ENCODE measurements at regions not wholly inside any gene's neighbourhood (a gene's known extent, or its start where the extent isn't known, plus 50 kb on each side); places are given as distances from the start of the nearest gene placed in this dataset.
A peak's percentile ranks its signal among the peaks of the same experiment; 100 is the strongest.
"Not testable (repeated sequence)": the region's sequence is repeated elsewhere in the genome, so short reads cannot be mapped to it uniquely, and the experiment has no call there.

DNA sequence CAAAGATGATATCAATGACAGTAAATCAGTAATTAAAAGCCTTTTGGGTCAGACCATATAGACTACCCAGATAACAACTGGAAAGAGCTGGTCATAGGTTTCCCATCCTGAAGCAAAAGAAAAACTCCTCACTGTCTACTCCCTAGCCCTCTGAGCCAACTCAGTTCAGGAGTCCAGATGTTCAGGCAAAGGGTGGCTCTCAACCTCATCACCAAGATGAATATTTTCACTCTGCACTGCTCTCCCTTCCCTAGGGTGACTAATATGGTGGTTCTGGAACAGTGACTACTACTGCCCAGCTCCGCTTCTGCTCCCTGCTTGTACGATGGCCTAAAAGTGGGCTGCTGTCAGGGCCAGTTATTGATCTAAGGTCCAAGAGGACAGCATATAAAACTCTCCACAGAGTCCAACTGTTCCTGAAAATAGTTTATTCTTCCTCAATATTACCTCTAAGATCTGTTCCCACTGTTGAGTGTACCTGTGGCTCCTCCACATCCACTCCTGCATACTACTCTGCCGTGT, 263.4 kb upstream of the SLC30A5 start:
- DNase-seq, result no peak

DNA sequence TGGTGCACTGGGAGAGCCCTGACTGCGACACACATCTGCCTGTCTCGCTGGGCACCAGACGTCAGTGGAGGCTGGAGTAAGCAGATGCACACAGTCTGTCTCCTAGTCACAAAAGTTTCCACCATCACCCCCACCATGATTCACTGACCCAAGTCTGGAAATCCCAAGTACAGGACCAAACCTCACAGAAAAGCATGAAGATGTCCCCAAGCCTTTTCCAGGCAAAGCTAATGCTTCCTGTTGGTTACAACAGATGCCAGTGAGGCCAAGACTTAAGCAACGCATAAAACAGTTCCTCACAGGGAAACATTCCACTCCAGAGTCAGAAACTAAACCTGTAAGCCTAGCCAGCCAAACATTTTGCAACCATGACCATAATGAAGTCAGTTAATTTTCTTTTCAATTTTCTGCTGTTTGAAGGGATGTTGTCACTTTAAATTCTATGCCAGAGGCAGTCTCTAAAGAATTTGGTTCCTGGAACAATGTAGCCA, 259.3 kb upstream of the SLC30A5 start:
- no peak for DNase-seq

DNA sequence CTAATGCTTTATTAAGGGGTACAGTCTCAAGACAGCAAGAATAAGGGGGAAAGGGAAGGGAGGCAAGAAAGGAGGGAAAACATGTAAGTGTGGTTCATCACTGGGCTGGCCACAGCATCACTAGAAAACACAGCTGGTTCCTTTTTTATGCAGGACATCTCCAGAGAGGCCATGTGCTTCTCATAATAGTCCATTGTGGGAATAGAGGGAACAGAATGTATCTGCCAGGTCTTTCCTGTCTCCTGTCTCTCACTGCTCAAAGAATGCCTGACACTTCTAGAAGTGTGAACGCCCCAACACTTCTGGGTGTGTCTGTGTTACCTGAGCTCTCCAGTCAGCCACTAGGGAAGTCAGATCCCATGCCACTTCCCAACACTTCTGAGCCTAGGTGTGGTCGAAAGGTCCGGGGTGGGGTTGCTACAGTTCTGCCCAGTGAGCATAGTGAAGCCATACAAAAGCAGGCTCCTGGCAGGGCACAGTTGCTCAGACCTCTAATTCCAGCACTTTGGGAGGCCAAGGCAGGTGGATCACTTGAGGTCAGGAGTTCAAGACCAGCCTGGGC, 255.6 kb upstream of the SLC30A5 start:
- DNase-seq, result no peak

DNA sequence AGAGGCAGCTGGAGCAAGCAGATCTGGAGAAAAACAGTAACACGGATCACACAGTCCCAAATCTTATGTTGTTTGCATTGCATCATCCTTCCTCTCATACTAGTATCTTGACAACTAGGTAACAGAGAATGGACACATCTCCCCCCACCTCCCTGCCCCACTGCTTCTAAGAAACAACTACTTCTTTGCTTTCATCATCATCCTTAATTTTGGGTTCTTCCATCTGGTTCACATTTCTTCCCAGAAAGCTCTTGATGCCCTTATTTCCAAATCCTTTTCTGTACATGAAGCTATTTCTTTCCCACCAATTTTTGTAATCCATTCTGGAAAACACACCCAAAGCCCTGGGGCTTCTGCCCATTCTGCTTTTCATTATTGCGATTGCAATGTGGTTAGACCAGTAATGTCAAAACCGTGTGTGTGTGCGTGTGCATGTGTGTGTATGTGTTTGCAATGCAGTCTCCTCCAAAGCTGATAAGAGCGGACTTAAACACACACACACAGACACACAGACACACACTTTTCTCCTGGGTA, 254.7 kb upstream of the SLC30A5 start:
- no peak for DNase-seq

DNA sequence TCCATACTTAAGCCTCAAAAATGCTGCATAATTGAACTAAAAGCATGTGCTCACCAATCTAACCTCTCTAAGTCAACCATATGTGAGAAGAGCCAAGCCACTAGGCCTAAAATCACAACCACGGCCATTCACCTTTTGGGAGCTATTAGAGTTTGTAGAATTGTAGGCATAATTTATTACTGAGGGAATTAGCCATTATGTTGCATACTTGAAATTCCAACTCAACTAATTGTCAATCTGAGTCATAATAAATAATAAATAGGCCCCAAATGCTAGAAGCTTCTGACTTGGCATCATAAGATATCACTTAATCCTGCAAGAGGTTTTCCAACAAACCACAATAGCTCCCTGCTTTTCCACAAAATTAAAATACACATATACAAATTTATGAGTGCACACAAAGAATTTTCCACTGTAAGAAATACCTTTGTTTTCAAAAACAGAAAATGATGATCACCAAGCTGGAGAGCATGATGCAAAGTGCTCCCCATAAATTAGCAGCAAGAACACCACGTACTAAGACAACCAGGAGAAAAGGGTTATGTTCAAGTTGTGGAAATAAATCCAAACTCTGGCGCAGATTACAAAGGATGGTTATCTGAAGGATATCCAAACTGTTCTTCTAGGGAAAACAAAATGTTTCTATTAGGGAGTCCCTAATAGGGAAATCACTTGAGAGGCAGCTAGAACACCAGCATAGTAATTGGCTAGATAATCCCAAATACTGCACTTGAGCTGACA, 250.0 kb upstream of the SLC30A5 start:
- no peak for DNase-seq

DNA sequence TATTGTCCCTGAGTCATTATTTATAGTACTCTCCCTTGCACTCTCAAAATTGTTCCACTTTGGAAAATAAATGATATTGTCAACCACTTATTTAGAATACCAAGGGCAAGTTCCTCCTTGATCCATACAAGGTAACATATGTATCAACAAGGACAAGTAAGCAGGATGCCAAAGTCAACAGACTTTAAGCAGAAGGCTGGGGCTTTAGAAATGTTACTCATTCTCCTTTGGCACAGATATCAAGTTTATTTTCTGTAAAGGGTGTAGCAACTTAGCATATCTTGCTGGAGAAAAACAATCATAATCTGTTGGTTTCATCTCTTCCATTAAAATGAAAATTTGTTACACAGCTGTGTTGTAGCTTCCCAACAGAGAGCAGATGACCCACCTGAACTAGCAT, 248.7 kb upstream of the SLC30A5 start:
- DNase-seq, result no peak

DNA sequence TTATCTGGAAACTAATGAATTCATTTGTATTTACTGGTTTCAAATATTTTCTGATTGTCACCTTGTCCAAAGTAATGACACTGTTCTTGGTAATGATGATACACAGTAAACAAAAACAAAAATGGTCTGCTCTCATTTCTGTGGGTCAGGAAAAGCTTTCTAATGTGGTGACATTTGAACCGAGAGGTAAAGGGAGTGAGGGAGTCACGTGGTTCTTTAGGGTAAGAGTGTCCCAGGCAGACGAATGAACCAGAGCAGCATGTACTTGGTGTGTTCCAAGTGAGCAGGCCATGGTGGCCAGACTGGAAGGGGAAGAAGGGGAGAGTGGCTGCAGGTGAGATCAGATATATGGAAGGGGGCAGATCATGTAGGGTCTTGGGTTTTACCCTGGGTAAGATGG, 247.0 kb upstream of the SLC30A5 start:
- no peak for DNase-seq

DNA sequence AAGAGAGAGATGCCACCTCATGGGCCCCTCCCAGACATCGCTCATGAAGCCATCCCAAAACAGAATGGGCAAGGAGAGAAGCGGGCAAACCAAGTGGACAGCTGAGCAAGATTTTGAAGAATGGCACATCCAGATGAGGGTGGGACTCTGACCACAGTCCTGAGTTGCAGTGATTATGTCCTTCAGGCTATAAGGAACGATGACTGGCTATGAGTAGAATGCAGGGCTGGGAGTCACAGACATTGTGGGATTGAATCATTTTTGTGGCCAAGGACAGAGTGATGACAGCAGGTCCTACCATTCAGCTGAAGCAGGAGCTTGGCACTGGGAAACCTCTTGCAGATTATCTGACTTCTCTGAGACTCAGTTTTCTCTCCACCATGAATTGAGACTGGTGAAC, 245.7 kb upstream of the SLC30A5 start:
- no peak for DNase-seq

DNA sequence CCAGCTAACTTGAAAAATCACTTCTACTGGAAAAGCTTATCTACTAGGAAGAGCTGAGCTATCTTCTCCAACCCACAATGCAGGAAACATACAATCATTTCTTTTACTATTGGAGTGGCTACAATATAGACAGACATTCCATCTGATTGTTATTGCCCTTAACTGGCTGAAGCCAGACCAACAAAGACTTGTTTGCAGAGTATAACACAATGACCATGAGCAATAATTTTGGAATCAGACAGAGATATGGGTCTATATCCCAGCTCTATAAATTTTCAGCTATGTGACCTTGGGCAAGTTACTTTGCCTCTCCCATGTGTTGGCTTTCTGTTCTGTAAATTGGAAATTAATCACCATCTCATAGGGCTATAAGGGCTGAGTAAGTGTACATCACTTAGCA, 244.7 kb upstream of the SLC30A5 start:
- no peak for DNase-seq

DNA sequence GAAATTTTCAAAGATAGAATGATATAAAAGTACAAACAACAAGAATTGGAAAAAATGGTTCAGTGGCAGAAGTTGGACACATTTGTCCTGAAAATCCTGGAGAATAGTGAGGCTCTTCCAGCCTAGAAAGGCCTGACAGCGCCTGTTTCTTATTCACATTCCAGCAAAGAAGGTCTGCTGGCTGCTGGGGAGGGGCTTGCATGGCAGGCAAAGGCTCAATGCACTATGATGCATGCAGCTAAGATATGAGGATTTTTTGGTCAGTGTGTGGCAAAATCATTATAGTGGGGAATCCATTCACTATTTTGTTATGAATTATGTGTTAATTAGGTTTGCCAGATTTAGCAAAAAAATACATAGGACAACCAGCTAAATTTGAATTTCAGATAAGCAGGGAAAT, 243.9 kb upstream of the SLC30A5 start:
- no peak for DNase-seq

DNA sequence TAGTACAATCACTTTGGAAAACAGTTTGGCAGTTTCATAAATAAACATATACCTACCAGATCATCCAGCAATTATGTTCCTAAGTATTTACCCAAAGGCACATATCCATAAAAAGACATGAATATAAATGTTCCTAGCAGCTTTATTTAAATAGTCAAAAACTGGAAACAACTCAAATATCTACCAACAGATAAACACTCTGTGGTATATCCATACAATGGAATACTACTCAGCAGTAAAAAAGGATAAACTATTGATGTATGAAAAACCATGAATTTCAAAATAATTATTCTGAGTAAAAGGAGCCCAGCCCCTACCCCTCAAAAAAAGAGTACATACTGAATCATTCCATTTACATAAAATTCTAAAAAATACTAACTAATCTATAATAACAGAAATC, 232.7 kb upstream of the SLC30A5 start:
- no peak for DNase-seq

DNA sequence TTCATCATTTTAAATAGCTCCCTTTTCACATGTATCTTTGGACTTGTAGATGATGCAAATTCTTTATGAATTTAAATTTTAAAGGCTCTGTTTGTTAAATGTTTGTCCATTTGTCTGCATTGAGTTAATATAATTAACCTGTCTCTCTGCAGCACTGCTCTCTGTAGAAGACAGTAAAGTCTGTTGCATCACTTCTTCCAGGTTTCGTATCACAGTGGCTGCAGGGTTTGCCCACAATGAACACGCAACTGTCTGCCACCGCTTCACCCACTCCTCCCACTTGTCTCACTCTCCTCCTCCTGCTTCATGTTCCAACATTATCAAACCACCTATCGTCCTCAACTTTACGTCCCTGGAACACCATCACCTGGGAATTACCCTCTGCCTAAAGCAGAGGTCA, 231.3 kb upstream of the SLC30A5 start:
- DNase-seq, result no peak

DNA sequence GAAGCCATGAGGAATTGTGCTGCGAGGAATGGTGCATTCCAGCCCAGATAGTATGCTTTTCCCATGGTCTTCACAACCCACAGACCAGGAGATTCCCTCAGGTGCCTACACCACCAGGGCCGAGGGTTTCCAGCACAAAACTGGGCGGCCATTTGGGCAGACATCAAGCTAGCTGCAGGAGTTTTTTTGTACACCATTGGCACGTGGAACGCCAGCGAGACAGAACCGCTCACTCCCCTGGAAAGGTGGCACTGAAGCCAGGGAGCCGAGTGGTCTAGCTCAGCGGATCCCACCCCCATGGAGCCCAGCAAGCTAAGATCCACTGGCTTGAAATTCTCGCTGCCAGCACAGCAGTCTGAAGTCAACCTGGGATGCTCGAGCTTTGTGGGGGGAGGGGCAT, 228.6 kb upstream of the SLC30A5 start:
- not testable (repeated sequence) for DNase-seq

DNA sequence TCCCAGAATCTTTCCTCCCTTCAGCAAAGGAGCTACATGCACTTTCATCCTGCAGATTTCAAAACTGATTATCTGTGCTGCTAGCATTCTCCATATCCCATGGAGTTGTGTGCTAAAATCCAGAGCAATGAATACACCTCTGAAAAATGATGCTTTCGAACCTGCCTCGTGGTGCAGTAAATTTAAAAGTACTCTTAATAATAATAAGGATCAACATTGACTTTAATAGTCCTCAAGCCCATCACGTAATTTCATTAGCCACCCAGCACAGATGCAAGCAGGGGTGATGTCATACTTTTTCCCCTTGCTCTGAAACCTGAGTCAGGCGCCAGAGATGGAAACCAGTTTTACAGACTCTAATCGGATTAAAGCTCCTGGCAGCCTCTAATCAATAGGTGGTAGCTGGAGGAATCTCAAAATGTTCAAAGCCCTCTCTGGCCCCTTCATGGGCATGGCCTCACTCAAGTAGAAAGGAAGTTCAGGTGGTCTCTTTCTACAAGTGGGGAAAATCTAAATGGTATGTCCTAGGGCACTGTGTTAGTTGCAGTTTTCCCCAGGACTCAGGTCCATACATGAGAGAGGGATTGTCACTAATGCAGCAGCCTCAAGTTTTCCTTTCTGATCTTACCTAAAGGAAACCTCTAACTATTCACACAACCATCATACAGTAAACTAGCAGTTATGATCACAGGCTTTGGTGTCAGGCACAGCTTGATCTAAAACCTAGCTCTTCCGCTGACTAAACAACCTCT, 221.6 kb upstream of the SLC30A5 start:
- DNase-seq, result no peak

DNA sequence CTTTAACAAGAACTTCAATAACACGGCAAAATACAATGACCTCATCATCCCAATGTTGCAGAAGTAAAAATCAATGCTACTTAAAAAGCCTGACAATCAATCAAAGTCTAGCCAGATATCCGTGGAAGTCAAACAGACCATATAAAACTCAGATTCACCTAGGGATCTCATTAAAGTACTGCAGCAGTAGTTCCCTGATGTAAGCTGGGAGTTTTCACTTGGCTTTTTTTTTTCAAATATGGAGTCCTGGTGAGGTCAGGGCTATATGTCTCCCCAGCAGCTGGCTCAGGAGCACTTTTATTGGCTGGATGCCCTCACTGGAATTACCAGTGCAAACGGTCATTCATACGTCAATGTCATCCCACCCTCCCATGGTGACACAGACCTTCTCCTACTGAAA, 220.6 kb upstream of the SLC30A5 start:
- DNase-seq, result no peak

DNA sequence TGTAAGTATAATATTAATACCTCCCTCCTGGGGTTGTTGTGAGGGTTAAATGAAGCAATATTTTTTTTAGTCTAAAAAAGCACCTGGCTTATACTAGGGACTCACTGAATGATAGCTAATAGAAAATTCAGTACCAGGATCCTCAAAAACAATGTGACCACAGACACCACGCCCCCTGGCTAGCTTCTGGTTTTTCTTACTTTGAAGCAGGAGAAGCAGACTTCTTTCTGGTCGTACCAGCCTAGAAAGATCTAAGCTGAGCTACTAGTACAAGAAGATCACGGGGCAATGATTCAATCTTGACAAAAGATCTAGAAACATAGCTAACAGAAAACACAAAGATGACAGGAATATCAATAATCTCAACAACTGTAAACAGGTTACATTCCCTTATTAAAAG, 218.5 kb upstream of the SLC30A5 start:
- DNase-seq, result peak; percentile 5 to 26

DNA sequence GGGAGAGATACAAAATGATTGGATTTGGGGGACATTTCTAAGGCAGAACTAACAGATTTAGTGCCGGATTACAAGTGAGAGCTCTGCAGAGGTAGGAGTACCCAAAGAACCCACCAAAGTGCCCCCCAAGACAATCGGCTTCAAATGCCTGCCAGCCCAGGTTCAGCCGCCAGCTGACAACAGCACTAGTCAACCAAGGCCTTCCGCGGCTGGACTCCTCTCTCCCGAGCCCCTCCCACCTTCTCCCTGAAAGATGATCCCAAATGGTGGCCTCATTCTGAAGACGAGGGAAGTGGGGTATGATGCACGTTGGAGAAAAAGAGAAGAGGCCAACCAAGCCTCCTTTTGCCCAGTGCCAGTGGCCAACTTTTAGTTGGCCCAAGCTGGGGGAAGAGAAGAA, 210.4 kb upstream of the SLC30A5 start:
- no peak for DNase-seq

DNA sequence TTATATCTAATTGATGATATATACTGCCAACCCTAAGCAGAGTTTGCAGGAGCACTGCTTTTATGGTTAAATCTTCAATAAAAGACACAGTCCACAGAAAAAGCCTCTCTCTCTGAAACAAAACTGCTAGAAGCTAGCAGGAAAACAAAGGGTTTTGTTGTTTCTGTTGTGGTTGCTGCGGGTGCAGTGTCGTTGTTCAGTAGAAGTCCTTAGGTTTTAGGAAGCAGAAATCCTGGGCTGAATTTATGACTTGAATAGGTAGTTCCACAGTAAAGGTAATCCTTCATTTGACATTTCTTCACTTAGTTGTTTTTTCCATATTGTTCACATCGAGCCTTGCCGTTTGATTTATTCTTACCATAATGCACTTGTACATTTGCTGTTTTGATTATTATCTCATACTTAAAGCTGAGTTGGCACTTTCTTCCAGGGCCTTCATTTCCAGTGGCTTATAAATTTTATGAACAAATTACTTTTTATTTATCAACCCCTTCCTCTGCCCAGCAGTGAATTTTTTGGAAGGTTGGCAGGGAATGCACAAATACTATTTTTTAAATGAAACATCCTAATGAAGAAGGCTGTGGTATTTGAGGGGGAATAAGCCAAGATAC, 209.6 kb upstream of the SLC30A5 start:
- peak in 1 of 2 donors; percentile 16 for DNase-seq

DNA sequence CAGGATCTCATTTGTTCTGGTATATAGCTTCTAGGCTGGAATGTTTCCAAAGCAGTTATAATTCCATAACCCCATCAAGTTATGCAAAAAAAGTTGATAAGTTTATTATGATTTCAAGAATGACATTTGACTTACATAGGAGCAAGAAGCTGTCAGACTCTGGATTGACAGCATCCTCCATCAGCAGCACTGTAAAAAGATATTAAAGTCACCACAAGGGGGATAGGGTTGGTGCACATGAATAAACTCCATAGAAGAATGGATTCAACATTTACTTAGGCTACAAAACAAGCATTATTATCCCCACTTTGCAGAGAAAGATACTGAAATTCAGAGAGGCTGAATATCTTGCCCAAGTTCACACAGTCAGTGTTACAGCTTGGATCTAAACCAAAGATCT, 208.9 kb upstream of the SLC30A5 start:
- DNase-seq, result peak in 1 of 2 donors; percentile 11

DNA sequence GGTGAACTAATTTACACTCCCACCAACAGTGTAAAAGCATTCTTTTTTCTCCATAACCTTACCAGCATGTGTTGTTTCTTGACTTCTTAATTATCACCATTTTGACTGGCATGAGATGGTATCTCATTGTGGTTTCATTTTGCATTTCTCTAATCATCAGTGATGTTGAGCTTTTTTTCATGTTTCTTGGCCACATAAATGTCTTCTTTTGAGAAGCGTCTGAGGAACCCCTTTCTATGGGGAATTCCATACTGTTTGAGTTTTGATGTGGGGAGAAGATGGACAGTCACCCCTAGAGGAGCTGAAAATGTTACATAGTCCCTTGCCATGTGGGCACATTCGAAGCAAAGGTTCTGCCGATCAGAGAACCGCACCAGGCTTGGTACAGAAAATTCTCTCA, 207.0 kb upstream of the SLC30A5 start:
- DNase-seq, result peak in 1 of 2 donors; percentile 7

DNA sequence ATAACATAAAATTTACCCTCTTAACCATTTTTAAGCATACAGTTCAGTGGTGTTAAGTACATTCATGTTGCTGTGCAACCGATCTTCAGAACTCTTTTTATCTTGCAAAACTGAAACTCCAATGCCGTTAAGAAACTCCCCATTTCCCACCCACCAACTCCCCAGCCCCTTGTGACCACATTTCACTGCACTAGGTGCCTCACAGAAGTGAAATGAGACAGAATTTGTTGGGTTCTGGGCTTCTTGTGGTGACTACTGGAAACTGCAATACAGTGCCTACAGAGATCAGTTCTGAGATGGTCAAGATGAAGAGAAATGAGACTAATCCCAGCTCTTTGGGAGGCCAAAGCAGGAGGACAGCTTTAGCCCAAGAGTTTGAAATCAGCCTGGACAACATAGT, 202.1 kb upstream of the SLC30A5 start:
- DNase-seq, result peak in 1 of 2 donors; percentile 6

DNA sequence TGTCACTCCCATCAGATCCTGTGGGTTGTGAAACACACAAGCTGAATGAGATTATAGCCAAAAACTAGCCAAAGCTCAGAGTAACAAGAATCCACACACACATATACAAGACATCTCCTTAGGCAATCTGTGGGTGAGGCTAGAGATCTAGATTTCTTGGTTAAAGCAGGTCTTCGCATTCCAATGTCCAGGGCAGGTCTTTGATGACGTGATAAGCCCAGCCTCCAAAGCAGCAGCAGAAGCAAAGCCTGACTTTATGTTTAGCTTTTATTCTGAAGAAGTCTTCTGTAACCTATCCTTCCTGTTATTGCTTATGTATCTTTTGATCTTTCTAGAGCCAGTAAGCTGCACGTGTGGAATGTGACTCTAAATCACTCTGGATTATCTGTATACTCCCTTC, 199.1 kb upstream of the SLC30A5 start:
- DNase-seq, result no peak

DNA sequence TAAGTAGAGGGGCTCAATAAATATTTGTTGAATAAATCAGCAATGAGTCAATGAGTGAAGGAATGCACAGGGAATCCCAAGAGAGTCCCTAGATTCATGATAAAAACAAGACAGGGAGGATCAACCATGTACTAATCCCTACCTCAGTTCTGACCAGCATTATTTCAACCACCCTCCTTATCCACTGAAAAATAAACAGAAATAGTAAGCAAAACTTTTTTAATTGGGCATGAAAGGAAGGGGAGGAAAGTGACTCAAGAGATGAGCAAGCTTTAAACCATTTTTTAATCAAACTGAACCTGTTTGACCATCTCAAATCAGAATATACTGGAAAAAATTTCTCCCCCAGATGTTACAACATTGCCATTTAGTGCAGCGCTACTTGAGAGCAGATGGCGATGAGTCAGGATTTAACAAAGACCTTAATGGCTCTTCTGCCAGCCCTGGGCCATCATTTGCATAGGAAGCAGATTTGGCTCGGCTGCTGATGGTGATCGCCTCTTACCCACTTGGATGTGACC, 194.8 kb upstream of the SLC30A5 start:
- no peak for DNase-seq

Measured in CD4-positive, alpha-beta T cell treated with Interferon alpha-2 for 1 hour (primary cell).